H1 (cell line): ENCODE measurements at regions not wholly inside any gene's neighbourhood (a gene's known extent, or its start where the extent isn't known, plus 50 kb on each side); places are given as distances from the start of the nearest gene placed in this dataset.

Source experiments
- CTCF ChIA-PET: fragments of 300-600 bp; sonication (Branson Sonifier 250); formaldehyde crosslinking; loops from one replicate; lab custom pipeline; 2021; ENCODE audit not compliant: partially characterized antibody; lab: Charles Lee
- POLR2A ChIA-PET: fragments of 300-600 bp; sonication (Branson Sonifier 250); formaldehyde crosslinking; loops from one replicate; lab custom pipeline; 2021; ENCODE audit warnings: inconsistent platforms; ENCODE audit not compliant: partially characterized antibody; lab: Charles Lee
- DNase-seq, 2 experiments: peaks; one replicate each; pipeline versions ENCODE4 v3.0.0 to v3.0.0-alpha.2; 2010 to 2022; ENCODE audit warnings: low spot score in 2 of 2, low read depth in 1 of 2, mixed read lengths in 1 of 2
- FAIRE-seq: peaks from 2 replicates; lab custom pipeline; 2011; peaks lifted over from hg19 to GRCh38; lab: Jason Lieb, UNC
- H2AFZ ChIP-seq: 2 replicates; pipeline ENCODE4 v1.8.1; 2012; ENCODE audit warnings: low read length, inconsistent platforms
- H2AK5ac ChIP-seq: 2 replicates; pipeline ENCODE4 v1.6.1; 2013; ENCODE audit warnings: low read depth, low read length
- H2BK120ac ChIP-seq: replicated peaks from 2 replicates; pipeline ENCODE3; 2013; ENCODE audit warnings: low read depth, low read length, inconsistent platforms
- H2BK12ac ChIP-seq: 2 replicates; pipeline ENCODE4 v1.6.1; 2013; ENCODE audit warnings: low read depth, low read length
- H2BK15ac ChIP-seq: 2 replicates; pipeline ENCODE4 v1.6.1; 2013; ENCODE audit warnings: low read length
- H2BK20ac ChIP-seq: 2 replicates; pipeline ENCODE4 v1.6.1; 2013; ENCODE audit warnings: low read length
- H2BK5ac ChIP-seq: 2 replicates; pipeline ENCODE4 v1.6.1; 2013; ENCODE audit warnings: low read depth, low read length
- H3K14ac ChIP-seq: 2 replicates; pipeline ENCODE4 v1.6.1; 2013; ENCODE audit warnings: inconsistent platforms; ENCODE audit not compliant: insufficient read length
- H3K18ac ChIP-seq: 2 replicates; pipeline ENCODE4 v1.6.1; 2013; ENCODE audit warnings: low read length; ENCODE audit errors: extremely low read depth
- H3K23ac ChIP-seq: 2 replicates; pipeline ENCODE4 v1.6.1; 2013; ENCODE audit warnings: inconsistent platforms; ENCODE audit not compliant: insufficient read length
- H3K23me2 ChIP-seq: 2 replicates; pipeline ENCODE4 v1.6.1; 2013; ENCODE audit warnings: low read depth, low read length
- H3K27ac ChIP-seq: 2 replicates; pipeline ENCODE4 v1.6.1; 2011; ENCODE audit warnings: low read depth, low read length, inconsistent platforms
- H3K27me3 ChIP-seq, 4 experiments: replicated peaks in 1 of 4; 1 replicate in 1 of 4; 2 replicates in 3 of 4; pipeline versions ENCODE4 v1.6.1 to v1.8.1; 2011 to 2013; ENCODE audit warnings: low read length in 3 of 4, mild to moderate bottlenecking in 3 of 4, inconsistent platforms in 2 of 4, mixed read lengths in 2 of 4, moderate library complexity in 1 of 4; ENCODE audit not compliant: control insufficient read depth in 3 of 4, insufficient read depth in 3 of 4; ENCODE audit errors: extremely low read depth in 1 of 4
- H3K36me3 ChIP-seq, 4 experiments: 2 replicates each; pipeline versions ENCODE4 v1.6.1 to v1.8.1; 2011 to 2013; ENCODE audit warnings: mild to moderate bottlenecking in 4 of 4, low read length in 3 of 4, moderate library complexity in 2 of 4, control low read depth in 1 of 4, inconsistent platforms in 1 of 4; ENCODE audit not compliant: insufficient read depth in 4 of 4, control insufficient read depth in 2 of 4
- H3K4ac ChIP-seq: replicated peaks from 2 replicates; pipeline ENCODE3; 2013; ENCODE audit warnings: low read length, low read depth, mixed read lengths, inconsistent platforms; ENCODE audit not compliant: insufficient read length
- H3K4me1 ChIP-seq, 4 experiments: replicated peaks in 1 of 4; 1 replicate in 1 of 4; 2 replicates in 3 of 4; pipeline versions ENCODE4 v1.6.1 to v1.8.1; 2011 to 2013; ENCODE audit warnings: low read length in 3 of 4, inconsistent platforms in 2 of 4, mixed read lengths in 1 of 4; ENCODE audit not compliant: insufficient read depth in 4 of 4, control insufficient read depth in 3 of 4
- H3K4me2 ChIP-seq, 2 experiments: 2 replicates each; pipeline versions ENCODE4 v1.6.1 to v1.8.1; 2011 to 2013; ENCODE audit warnings: low read depth in 2 of 2, low read length in 2 of 2, control low read depth in 1 of 2, inconsistent platforms in 1 of 2, mild to moderate bottlenecking in 1 of 2; ENCODE audit not compliant: insufficient read depth in 1 of 2
- H3K4me3 ChIP-seq, 4 experiments: fragments of 200-600, 300-600 bp in 1 of 4; sonication (generic), shearing (Covaris generic), sonication (Bioruptor Twin) in 1 of 4; 2 replicates each; pipeline versions ENCODE4 v1.5.1 to v1.8.1; 2011 to 2016; ENCODE audit warnings: low read length in 4 of 4, low read depth in 3 of 4, control low read depth in 2 of 4, inconsistent platforms in 2 of 4, mild to moderate bottlenecking in 2 of 4, mixed read lengths in 1 of 4, moderate library complexity in 1 of 4; ENCODE audit not compliant: insufficient read depth in 2 of 4; ENCODE audit errors: extremely low read depth in 1 of 4
- H3K56ac ChIP-seq: replicated peaks from 2 replicates; pipeline ENCODE3; 2013; ENCODE audit warnings: low read depth, mild to moderate bottlenecking, mixed read lengths, low read length, inconsistent platforms; ENCODE audit not compliant: insufficient read length
- H3K79me1 ChIP-seq: 2 replicates; pipeline ENCODE4 v1.6.1; 2013; ENCODE audit warnings: low read depth, low read length, control low read depth
- H3K79me2 ChIP-seq, 2 experiments: 2 replicates each; pipeline versions ENCODE4 v1.6.1 to v1.8.1; 2012 to 2013; ENCODE audit warnings: low read length in 2 of 2, mild to moderate bottlenecking in 2 of 2, inconsistent platforms in 1 of 2; ENCODE audit not compliant: insufficient read depth in 2 of 2, control insufficient read depth in 1 of 2
- H3K9ac ChIP-seq, 4 experiments: replicated peaks in 1 of 4; 1 replicate in 1 of 4; 2 replicates in 3 of 4; pipeline versions ENCODE4 v1.6.1 to v1.8.1; 2011 to 2013; ENCODE audit warnings: low read depth in 3 of 4, low read length in 3 of 4, control low read depth in 2 of 4, mild to moderate bottlenecking in 2 of 4, moderate library complexity in 2 of 4, inconsistent platforms in 1 of 4; ENCODE audit errors: extremely low read depth in 1 of 4
- H3K9me3 ChIP-seq, 2 experiments: 2 replicates each; pipeline versions ENCODE4 v1.6.1 to v1.8.1; 2012 to 2013; ENCODE audit warnings: mild to moderate bottlenecking in 2 of 2, moderate library complexity in 2 of 2, control low read depth in 1 of 2, inconsistent platforms in 1 of 2, low read depth in 1 of 2, low read length in 1 of 2, mixed read lengths in 1 of 2; ENCODE audit not compliant: insufficient read depth in 2 of 2
- H4K20me1 ChIP-seq, 2 experiments: replicated peaks in 1 of 2; 2 replicates each; pipeline versions ENCODE3 to v1.8.1; 2011 to 2013; ENCODE audit warnings: inconsistent platforms in 2 of 2, low read length in 2 of 2, mild to moderate bottlenecking in 1 of 2; ENCODE audit not compliant: insufficient read depth in 2 of 2, control insufficient read depth in 1 of 2
- H4K5ac ChIP-seq: 2 replicates; pipeline ENCODE4 v1.6.1; 2013; ENCODE audit warnings: low read length, low read depth, mixed read lengths, inconsistent platforms; ENCODE audit not compliant: insufficient read length
- H4K8ac ChIP-seq: 2 replicates; pipeline ENCODE4 v1.8.0; 2013; ENCODE audit warnings: mild to moderate bottlenecking, moderate library complexity, low read length, inconsistent platforms; ENCODE audit not compliant: insufficient read depth; ENCODE audit errors: extremely low read depth
- H4K91ac ChIP-seq: replicated peaks from 2 replicates; pipeline ENCODE3; 2013; ENCODE audit warnings: low read length, mixed read lengths, inconsistent platforms; ENCODE audit not compliant: insufficient read length
- BRCA1 ChIP-seq: IDR thresholded peaks from 2 replicates; pipeline ENCODE4 v1.6.1; 2012; ENCODE audit warnings: low read depth, low read length, improper control_type of control experiment
- CEBPB ChIP-seq: IDR thresholded peaks from 2 replicates; pipeline ENCODE4 v1.6.1; 2012; ENCODE audit warnings: low read depth, low read length
- WGBS, 2 experiments: shearing (Covaris generic) in 1 of 2; methylation state at CpG; one replicate each; pipeline versions ENCODE4 v1.1.6 to v1.1.7; 2013 to 2015; ENCODE audit warnings: low lambda C conversion rate in 2 of 2, mixed read lengths in 2 of 2, inconsistent platforms in 1 of 2, low coverage in 1 of 2, missing lambda C conversion rate in 1 of 2; ENCODE audit not compliant: insufficient replicate concordance in 2 of 2, insufficient coverage in 1 of 2, insufficient read length in 1 of 2; ENCODE audit errors: extremely low coverage in 1 of 2, missing lambda C conversion rate in 1 of 2; 5-methylcytosine and 5-hydroxymethylcytosine counted together

DNA sequence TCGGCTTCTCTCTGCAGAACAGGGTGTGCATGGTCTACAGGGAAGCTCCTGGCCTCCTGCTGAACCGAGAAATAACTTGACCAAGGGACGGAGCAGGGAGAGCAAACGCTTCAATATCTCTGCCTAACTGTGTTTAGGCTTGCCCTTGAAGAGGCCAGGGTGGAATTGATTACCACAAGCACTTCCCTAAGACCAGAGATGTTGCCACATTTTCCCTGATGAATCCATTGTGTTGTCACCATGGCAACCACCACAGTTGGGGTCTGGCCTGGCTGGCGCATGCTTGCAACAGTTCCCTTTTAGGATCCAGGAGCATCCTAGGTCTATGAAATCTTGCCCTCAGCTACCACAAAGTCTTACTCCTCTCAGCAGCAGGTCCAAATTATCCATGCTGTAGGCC is 213.5 kb upstream of the SULF2 start:
- no peak overlapping the region for H3K4me2 ChIP-seq
- H2BK15ac ChIP-seq = no peak overlapping the region
- H2BK5ac ChIP-seq = peak overlapping the region; percentile 16; the same call in 1 of the 2 replicates
- no peak overlapping the region for H3K23ac ChIP-seq
- H4K91ac ChIP-seq = no peak overlapping the region
- H3K79me1 ChIP-seq = no peaks in the 10 kb centered on the region
- TF ChIP-seq CEBPB (peak; percentile 63), BRCA1 (no peak)
- ChIA-PET POLR2A (no interaction called here), CTCF (no interaction called here)
- H3K9ac ChIP-seq = no peak overlapping the region
- no peaks in the 10 kb centered on the region for H4K20me1 ChIP-seq
- 0 out of 2 replicates have a peak overlapping the region, but pooled peaks have one; percentile 54 for H2BK12ac ChIP-seq
- H3K9me3 ChIP-seq = peaks cover 2 to 10% of the 10 kb centered on the region in 2 experiments; a peak in 3 of 4 replicates
- H3K79me2 ChIP-seq = no peaks in the 10 kb centered on the region
- no peak overlapping the region for H2BK120ac ChIP-seq
- H3K4me1 ChIP-seq = peaks cover 0 to 15% (median 2%) of the 10 kb centered on the region in 4 experiments; a peak in 2 of 7 replicates
- H4K8ac ChIP-seq = no peak overlapping the region
- H4K5ac ChIP-seq = no peak overlapping the region
- no peak overlapping the region for H2AFZ ChIP-seq
- no peaks in the 10 kb centered on the region for H3K23me2 ChIP-seq
- no peak overlapping the region for H3K56ac ChIP-seq
- H3K18ac ChIP-seq = no peak overlapping the region
- no peak overlapping the region for H3K14ac ChIP-seq
- H3K4me3 ChIP-seq = no peak overlapping the region
- no peaks in the 10 kb centered on the region for H3K27me3 ChIP-seq
- no peak for DNase-seq
- H2AK5ac ChIP-seq = peak overlapping the region; percentile 42; the same call in 1 of the 2 replicates
- H3K4ac ChIP-seq = no peak overlapping the region
- H3K27ac ChIP-seq = no peak overlapping the region
- FAIRE-seq = no peak
- WGBS, 2 experiments = 95% methylated on average over 5 of the region's 5 CpGs; no CpG with 5 or more reads in 1 of the 2 experiments
- peaks cover 0 to 1% (median 0%) of the 10 kb centered on the region in 4 experiments; a peak in 1 of 8 replicates for H3K36me3 ChIP-seq
- no peak overlapping the region for H2BK20ac ChIP-seq
